CD4-positive, alpha-beta T cell treated with Interleukin-15 for 4 hours (primary cell): ENCODE measurements at regions not wholly inside any gene's neighbourhood (a gene's known extent, or its start where the extent isn't known, plus 50 kb on each side); places are given as distances from the start of the nearest gene placed in this dataset.

Source experiments
- DNase-seq: peaks from one replicate; pipeline ENCODE4 v3.0.0-alpha.2; 2020; ENCODE audit warnings: low spot score

- DNase-seq: peak; percentile 54
Measured at GRCh38 chr13:105139380-105140285, 1395.8 kb downstream of the EFNB2 start.

GRCh38 chr13:105139048-105139379 lies 1396.4 kb downstream of the EFNB2 start:
- DNase-seq: no peak

DNA sequence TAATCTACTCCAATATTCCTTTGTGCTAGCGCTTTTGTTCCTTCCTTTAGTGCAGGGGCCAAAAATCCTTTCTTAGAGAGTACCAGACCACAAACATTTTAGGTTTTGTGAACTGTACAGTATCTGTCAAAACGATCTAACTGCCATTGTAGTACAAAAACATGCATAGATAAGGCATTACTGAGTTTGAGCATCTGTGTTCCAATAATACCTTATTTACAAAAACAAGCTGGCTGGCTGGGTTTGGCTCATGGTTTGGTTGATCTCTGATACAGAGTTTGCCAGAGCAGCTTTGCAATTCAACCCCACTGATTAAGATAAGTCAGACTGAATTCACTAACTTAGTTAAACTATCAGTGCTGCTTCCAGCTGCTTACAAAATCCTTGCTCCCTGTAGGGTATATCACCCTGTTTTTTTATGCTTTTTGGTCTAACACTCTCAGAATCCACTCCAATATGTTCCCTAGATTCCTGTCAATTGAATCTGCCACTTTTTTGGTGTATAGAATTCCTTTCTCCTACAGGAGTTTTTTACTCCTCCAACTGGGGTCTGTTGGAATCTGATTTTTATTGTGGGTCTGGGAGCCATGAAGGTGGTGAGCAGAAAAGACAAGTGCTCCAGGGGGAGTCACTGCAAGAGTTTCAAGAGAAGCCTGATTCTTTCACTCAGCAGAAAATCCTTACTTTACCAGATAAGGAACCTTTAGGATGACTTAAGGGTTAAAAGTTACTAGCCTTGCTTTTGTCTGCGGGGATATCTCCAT lies 1399.4 kb downstream of the EFNB2 start:
- no peak for DNase-seq

DNA sequence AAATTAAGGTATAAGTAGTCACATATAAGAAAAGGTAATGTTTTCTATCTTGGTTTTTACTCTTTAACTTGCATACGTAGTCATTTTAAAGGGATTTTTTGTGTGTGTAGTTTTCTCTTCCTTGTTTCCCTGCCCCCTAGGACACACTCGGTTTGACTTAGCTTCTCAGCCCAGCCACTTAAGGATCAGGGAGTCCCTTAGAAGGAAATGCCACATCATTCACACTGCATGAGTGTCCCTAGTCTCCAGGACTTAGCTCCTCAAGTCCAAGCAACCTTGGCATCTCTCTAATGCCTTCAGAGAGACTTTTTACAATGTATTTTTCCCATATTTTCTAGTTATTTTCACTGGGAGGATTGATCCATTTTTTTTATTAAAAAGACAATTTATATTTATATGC lies 1407.7 kb downstream of the EFNB2 start:
- DNase-seq: no peak

DNA sequence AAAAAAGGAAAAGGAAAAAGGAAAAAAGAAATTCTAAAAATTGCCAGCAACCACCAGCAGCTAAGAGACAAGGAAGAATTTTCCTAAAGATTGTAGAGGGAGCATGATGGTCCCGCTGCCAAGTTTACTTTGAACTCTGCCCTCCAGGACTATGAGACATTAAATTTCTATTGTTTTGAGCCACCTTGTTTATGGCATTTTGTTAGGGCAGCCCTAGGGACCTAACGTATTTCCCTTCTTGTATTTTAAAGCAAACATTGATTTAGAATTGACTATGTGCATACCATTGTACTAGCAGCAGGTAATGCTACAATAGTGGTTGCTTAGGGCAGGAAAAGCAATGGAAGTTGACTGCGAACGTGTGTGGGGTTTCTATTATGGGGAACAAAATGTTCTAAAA lies 1414.2 kb downstream of the EFNB2 start:
- DNase-seq: no peak

- DNase-seq: no peak
Measured at GRCh38 chr13:105118426-105118985, 1417.0 kb downstream of the EFNB2 start.

GRCh38 chr13:105116966-105117365 lies 1418.5 kb downstream of the EFNB2 start:
- no peak for DNase-seq

DNA sequence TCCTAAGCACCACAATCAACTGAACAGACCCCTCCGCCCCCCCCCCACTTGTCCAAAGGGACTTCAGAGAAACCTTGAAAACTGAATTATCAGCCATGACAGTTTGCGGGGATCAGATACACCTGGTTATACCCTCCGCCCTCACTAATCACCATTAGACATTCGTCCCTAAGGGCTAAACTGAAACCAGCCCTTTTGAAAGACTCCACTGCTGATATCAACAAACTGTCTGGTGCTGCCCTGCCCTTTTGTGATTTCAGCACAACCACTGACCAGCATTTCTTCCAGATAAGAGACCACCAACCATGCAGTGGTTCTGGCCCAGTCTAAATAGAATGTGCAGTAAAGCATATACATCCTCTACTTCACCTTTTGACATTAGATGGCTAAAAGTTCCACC lies 1422.9 kb downstream of the EFNB2 start:
- DNase-seq: no peak

DNA sequence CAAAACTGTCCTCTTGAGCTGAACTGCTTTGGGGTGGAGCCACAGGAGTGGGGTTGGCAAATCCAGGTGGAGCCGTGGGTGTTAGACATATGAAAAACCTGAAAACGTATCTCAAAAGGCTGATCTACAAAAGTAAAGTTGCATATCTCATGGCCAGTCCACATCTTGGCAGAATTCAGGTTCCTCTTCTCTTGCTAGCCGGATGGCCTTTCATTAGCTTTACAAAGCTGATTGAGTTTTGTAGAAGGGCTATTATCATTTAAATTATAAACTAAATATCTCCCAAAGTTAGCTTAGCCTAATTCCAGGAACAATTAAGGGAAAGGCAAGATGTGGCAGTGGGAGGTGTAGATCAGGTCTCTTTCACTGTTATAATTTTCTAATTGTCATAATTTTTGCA lies 1427.7 kb downstream of the EFNB2 start:
- DNase-seq: no peak

GRCh38 chr13:105105471-105105870 lies 1430.0 kb downstream of the EFNB2 start:
- no peak for DNase-seq

DNA sequence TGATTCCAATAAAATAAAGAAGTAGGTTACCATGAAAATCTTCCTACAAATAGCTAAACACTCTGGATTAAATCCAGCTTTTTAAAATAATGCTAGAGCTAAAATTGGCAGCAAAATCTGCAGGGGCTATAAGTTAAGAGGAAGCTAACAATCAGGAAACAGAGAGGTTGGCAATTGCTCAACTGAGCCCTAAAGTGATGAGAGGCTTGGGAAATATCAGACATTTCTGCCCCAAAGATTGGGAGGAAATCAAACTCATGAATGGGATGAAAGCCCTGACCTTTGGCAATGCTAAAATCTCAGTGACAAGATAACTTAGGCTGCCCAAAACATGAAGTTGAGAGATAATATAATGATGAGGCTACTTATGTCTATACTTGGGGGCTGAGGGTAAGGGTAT lies 1437.9 kb downstream of the EFNB2 start:
- DNase-seq: no peak

- DNase-seq: no peak
Measured at GRCh38 chr13:105089858-105090643, 1445.4 kb downstream of the EFNB2 start.

DNA sequence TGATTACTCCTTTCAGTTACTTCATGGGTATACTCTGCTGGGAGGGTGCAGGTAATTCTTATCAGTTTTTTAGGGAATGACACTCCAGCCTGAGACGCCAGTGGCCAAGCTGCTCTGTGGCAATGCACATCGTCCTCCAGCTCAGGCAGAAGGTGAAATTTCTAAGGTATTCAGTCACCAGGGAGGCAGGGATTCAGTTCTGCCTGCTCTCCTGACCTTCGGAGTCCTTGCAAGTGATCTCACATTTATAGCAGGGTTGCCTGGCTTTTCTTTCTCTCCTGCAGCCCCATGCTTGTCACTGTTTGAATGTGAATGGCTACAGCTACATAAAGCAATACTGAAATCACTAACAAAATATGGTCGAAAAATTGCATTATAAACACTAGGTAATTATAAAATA lies 1447.5 kb downstream of the EFNB2 start:
- no peak for DNase-seq

DNA sequence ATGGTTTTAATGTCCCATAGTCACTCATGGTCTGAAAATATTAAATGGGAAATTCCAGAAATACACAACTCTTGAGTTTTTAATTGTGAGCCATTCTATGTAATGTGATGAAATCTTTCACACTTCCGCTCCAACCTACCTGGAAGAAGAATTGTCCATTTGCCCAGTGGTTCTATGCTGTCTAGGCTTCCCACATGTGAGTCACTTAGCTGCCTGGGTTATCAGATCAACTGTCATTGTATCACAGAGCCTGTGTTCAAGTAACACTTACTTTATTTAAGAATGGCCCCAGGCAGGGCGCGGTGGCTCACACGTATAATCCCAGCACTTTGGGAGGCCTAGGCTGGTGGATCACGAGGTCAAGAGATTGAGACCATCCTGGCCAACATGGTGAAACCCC lies 1450.5 kb downstream of the EFNB2 start:
- DNase-seq: no peak

DNA sequence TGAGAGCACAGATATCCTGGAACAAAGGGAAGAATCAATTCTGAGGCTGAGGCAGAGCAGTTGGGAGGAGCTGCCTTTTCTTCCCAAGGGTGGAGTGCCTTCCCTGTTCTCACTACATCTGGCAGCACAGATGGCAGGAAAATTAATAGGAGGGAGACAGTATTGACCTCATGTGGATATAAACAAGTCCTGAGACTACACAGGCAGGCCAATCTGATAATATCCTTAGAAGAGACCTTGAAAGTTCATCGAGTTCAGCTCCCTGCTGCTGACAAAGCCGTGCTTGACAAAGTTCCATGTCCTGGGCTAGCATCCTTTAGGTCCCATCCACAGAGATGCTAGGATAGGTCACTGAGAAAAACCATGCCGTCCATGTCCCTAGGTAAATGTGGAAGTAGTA lies 1451.5 kb downstream of the EFNB2 start:
- DNase-seq: no peak

GRCh38 chr13:105074755-105075154 lies 1460.7 kb downstream of the EFNB2 start:
- no peak for DNase-seq

DNA sequence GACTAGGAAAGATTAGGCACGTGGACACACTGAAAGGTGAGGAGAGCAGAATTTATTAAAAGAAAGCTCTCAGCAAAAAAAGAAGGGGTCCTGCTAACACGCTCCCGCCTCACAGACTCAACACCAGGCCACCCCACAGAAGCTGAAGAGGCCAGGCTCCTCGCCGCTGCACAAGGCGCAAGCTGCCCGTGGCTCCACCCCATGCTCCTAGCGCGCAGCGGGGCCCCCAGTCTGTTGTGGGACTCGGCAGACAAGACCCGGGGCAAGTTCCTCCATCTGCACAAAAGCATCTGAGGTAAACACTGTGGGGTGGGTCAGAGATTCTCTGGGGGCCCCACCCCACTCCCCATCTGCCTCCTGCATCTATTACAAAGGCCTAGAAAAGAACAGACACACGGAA lies 1462.4 kb downstream of the EFNB2 start:
- no peak for DNase-seq

DNA sequence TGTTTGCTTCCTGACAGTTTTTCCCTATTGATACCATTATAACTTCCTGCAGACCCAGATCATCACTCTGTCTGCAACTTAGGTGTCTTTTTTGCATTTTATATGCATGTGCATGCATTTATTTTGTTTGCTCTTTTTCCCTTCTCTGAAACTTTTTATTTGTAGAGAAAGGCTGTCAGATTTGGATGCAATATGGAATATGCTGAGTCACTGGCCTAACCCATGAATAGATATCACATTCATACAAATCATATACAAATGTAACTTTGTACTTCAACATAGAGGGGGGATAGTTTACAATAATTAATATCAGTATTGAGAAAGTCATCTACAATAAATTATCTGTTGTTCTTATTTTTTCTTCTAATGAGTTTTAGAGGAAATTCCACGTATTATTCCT lies 1465.0 kb downstream of the EFNB2 start:
- no peak for DNase-seq

DNA sequence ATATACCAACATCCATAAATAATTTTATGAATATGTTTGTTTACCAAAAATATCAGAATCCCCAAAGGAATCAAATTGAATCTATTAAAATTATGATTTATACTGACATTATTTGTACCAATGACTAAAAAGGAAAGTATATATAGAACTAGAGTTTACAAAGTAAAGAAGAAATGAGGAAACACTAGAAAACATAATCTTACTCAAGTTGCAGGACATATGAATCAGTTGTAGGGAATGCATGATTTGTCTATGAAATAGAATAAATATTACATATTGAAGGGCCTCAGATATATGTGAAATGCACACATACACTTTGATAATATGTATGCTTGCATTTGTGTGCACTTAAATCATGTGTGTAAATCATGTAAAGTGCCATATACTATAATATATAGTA lies 1466.4 kb downstream of the EFNB2 start:
- DNase-seq: no peak

DNA sequence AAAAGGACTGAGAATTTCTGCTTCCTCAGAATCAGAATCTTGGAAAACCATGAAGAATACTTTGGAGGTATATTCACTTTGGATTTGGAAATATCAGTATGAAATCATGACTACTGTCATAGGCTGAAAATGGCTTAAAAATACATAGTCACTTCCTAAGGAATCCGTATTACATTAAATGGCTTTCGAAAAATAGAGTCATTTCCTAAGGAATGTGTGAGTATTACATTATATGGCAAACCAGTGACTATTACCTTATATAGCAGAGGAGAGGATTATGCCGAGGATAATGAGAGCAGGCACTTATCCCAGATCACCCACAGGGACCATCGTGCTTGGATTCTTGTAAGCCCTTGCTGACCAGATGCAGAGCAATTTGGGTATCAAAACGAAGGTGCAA lies 1471.8 kb downstream of the EFNB2 start:
- no peak for DNase-seq

- DNase-seq: no peak
Measured at GRCh38 chr13:105059786-105060185, 1475.7 kb downstream of the EFNB2 start.

- no peak for DNase-seq
Measured at GRCh38 chr13:105058517-105058916, 1476.9 kb downstream of the EFNB2 start.
